Testis (tissue), 2 donors: ENCODE measurements at regions not wholly inside any gene's neighbourhood (a gene's known extent, or its start where the extent isn't known, plus 50 kb on each side); places are given as distances from the start of the nearest gene placed in this dataset.

ENCODE experiments used
- POLR2A ChIP-seq: fragments of 450-650 bp; IDR thresholded peaks from one replicate; pipeline ENCODE4 v1.6.1; 2017; ENCODE audit warnings: antibody characterized with exemption, mild to moderate bottlenecking, moderate library complexity
- TF ChIP-seq, protein P1 (sequence below), 3 experiments: fragments of 450-650 bp in 2 of 3; fragments of 200-600 bp in 1 of 3; sonication (generic) in 1 of 3; IDR thresholded peaks; one replicate each; pipeline ENCODE4 v1.5.1; 2016 to 2019; ENCODE audit warnings: antibody characterized with exemption in 3 of 3, mild to moderate bottlenecking in 2 of 3, moderate library complexity in 1 of 3

DNA sequence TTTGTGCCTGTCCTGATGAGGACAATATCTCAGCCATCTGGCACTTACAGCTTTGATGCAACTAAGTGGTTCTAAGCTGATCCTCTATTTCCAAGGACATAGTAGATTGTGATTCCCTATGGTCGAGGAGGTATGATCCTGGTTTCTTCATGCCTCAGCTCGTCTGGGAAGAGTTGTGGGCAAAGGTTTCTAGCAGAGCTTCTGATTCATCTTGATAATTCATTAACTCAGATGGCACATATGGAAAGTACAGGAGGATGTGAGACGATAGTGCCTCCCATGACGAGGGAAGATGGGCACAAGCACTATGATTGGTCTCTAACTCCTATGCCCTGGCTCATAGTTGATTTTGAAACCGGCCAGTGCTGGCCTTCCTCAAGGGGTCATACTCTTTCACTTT lies 334.2 kb upstream of the SEMA6D start:
- no peak for TF ChIP-seq POLR2A
- TF ChIP-seq, protein P1, sequence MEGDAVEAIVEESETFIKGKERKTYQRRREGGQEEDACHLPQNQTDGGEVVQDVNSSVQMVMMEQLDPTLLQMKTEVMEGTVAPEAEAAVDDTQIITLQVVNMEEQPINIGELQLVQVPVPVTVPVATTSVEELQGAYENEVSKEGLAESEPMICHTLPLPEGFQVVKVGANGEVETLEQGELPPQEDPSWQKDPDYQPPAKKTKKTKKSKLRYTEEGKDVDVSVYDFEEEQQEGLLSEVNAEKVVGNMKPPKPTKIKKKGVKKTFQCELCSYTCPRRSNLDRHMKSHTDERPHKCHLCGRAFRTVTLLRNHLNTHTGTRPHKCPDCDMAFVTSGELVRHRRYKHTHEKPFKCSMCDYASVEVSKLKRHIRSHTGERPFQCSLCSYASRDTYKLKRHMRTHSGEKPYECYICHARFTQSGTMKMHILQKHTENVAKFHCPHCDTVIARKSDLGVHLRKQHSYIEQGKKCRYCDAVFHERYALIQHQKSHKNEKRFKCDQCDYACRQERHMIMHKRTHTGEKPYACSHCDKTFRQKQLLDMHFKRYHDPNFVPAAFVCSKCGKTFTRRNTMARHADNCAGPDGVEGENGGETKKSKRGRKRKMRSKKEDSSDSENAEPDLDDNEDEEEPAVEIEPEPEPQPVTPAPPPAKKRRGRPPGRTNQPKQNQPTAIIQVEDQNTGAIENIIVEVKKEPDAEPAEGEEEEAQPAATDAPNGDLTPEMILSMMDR (IDR thresholded peaks at IDR 0.05): no peak
